Caco-2 (cell line): ENCODE measurements at regions not wholly inside any gene's neighbourhood (a gene's known extent, or its start where the extent isn't known, plus 50 kb on each side); places are given as distances from the start of the nearest gene placed in this dataset.

Experiments used
- BruUV-seq: library from RNA; stranded (reverse); fragments of 400-500 nt; replicated peaks from 2 replicates; lab custom pipeline; 2021; lab: Mats Ljungman, UMichigan
- CTCF ChIA-PET: fragments of 300-600 bp; sonication (Branson Sonifier 250); formaldehyde crosslinking; loops from one replicate; lab custom pipeline; 2022; ENCODE audit warnings: antibody characterized with exemption; lab: Charles Lee
- POLR2A ChIA-PET: fragments of 300-600 bp; sonication (Branson Sonifier 250); formaldehyde crosslinking; loops from one replicate; lab custom pipeline; 2022; ENCODE audit warnings: antibody characterized with exemption; lab: Charles Lee
- DNase-seq, 2 experiments: peaks; one replicate each; pipeline versions ENCODE4 v3.0.0 to v3.0.0-alpha.2; 2020 to 2022
- H3K27me3 ChIP-seq: replicated peaks from 2 replicates; pipeline ENCODE4 v1.6.0; 2011; ENCODE audit warnings: low read length; ENCODE audit not compliant: control insufficient read depth, insufficient read depth
- H3K36me3 ChIP-seq: 2 replicates; pipeline ENCODE4 v1.5.1; 2011; ENCODE audit warnings: low read length; ENCODE audit not compliant: control insufficient read depth, insufficient read depth
- H3K4me1 ChIP-seq: fragments of 250-450 bp; sonication (Bioruptor Pico); 2 replicates; pipeline ENCODE4 v1.5.1; 2020; ENCODE audit warnings: mild to moderate bottlenecking
- H3K4me3 ChIP-seq: 2 replicates; pipeline ENCODE4 v1.5.1; 2011; ENCODE audit warnings: low read depth, mild to moderate bottlenecking, control low read depth, low read length
- H3K9me3 ChIP-seq: fragments of 250-450 bp; sonication (Bioruptor Pico); 2 replicates; pipeline ENCODE4 v1.5.1; 2020; ENCODE audit warnings: mild to moderate bottlenecking, moderate library complexity
- H3K27ac Mint-ChIP-seq: one replicate; pipeline ENCODE4 v1.8.0; 2022; ENCODE audit warnings: mixed read lengths; ENCODE audit not compliant: unreplicated experiment
- H3K27me3 Mint-ChIP-seq: one replicate; pipeline ENCODE4 v1.8.0; 2022; ENCODE audit warnings: mixed read lengths; ENCODE audit not compliant: insufficient read depth, unreplicated experiment
- H3K36me3 Mint-ChIP-seq: one replicate; pipeline ENCODE4 v1.8.0; 2022; ENCODE audit warnings: mild to moderate bottlenecking, mixed read lengths; ENCODE audit not compliant: insufficient read depth, unreplicated experiment
- H3K4me1 Mint-ChIP-seq: one replicate; pipeline ENCODE4 v1.8.0; 2022; ENCODE audit warnings: low read depth, mixed read lengths; ENCODE audit not compliant: unreplicated experiment
- H3K4me3 Mint-ChIP-seq: one replicate; pipeline ENCODE4 v1.8.0; 2022; ENCODE audit warnings: mild to moderate bottlenecking, moderate library complexity, mixed read lengths; ENCODE audit not compliant: unreplicated experiment
- H3K9me3 Mint-ChIP-seq: one replicate; pipeline ENCODE4 v1.8.0; 2022; ENCODE audit warnings: mixed read lengths; ENCODE audit not compliant: unreplicated experiment
- CTCF ChIP-seq, 2 experiments: fragments of 200-600 bp in 1 of 2; IDR thresholded peaks; 1 replicate in 1 of 2; 2 replicates in 1 of 2; pipeline versions ENCODE4 v1.5.1 to v1.8.0; 2011 to 2022; ENCODE audit warnings: antibody characterized with exemption in 1 of 2, control low read depth in 1 of 2, inconsistent platforms in 1 of 2, low read depth in 1 of 2, low read length in 1 of 2, mild to moderate bottlenecking in 1 of 2, moderate library complexity in 1 of 2; ENCODE audit not compliant: insufficient read depth in 1 of 2, severe bottlenecking in 1 of 2, unreplicated experiment in 1 of 2
- intact Hi-C: fragments of 100-400 bp; cut with micrococcal nuclease; formaldehyde crosslinking; loops from one replicate; pipeline ENCODE4 v1.10.0; 2022; ENCODE audit not compliant: unreplicated experiment

- Mint-ChIP-seq H3K4me1 (no peaks in the 10 kb centered on the region), H3K36me3 (no peaks in the 10 kb centered on the region), H3K9me3 (no peaks in the 10 kb centered on the region), H3K27me3 (peaks cover 28% of the 10 kb centered on the region), H3K4me3 (no peak overlapping the region), H3K27ac (no peak overlapping the region)
- H3K4me3 ChIP-seq: no peak overlapping the region
- DNase-seq: no peak
- ChIA-PET CTCF (no interaction called here), POLR2A (no interaction called here)
- no peaks in the 10 kb centered on the region for H3K9me3 ChIP-seq
- no TSS peak for BruUV-seq
- H3K4me1 ChIP-seq: no peaks in the 10 kb centered on the region
- no peaks in the 10 kb centered on the region for H3K36me3 ChIP-seq
- TF ChIP-seq CTCF (IDR thresholded peaks at IDR 0.05; ENCODE audit: insufficient read depth in 1 of 2, low read depth in 1 of 2, low read length in 1 of 2, severe bottlenecking in 1 of 2, unreplicated experiment in 1 of 2): no peak
- peaks cover 2% of the 10 kb centered on the region; the same call in 1 of the 2 replicates for H3K27me3 ChIP-seq
- intact Hi-C loops: no loop called here
These were observed 138.3 kb downstream of the UTP18 start for GRCh38 chr17:51398687-51399086.

- H3K4me1 ChIP-seq: no peaks in the 10 kb centered on the region
- ChIA-PET CTCF (no interaction called here), POLR2A (no interaction called here)
- Mint-ChIP-seq H3K4me3 (no peak overlapping the region), H3K4me1 (no peaks in the 10 kb centered on the region), H3K27ac (no peak overlapping the region), H3K27me3 (peaks cover 24% of the 10 kb centered on the region), H3K36me3 (no peaks in the 10 kb centered on the region), H3K9me3 (no peaks in the 10 kb centered on the region)
- no peak overlapping the region for H3K4me3 ChIP-seq
- H3K36me3 ChIP-seq: no peaks in the 10 kb centered on the region
- peaks cover 2% of the 10 kb centered on the region; the same call in 1 of the 2 replicates for H3K27me3 ChIP-seq
- intact Hi-C loops: no loop called here
- BruUV-seq: no TSS peak
- no peaks in the 10 kb centered on the region for H3K9me3 ChIP-seq
- DNase-seq: no peak
- no peak for TF ChIP-seq CTCF (IDR thresholded peaks at IDR 0.05; ENCODE audit: insufficient read depth in 1 of 2, low read depth in 1 of 2, low read length in 1 of 2, severe bottlenecking in 1 of 2, unreplicated experiment in 1 of 2)
These were observed 140.9 kb downstream of the UTP18 start for GRCh38 chr17:51401279-51401678.

GRCh38 chr17:51402899-51403298 is 142.6 kb downstream of the UTP18 start:
- BruUV-seq: no TSS peak

More at GRCh38 chr17:51402899-51403298, 142.6 kb downstream of the UTP18 start:
- no peaks in the 10 kb centered on the region for H3K27me3 ChIP-seq
- Mint-ChIP-seq H3K27ac (no peak overlapping the region), H3K27me3 (peaks cover 22% of the 10 kb centered on the region), H3K36me3 (no peaks in the 10 kb centered on the region), H3K4me3 (no peak overlapping the region), H3K4me1 (no peaks in the 10 kb centered on the region), H3K9me3 (no peaks in the 10 kb centered on the region)
- no peaks in the 10 kb centered on the region for H3K9me3 ChIP-seq
- no peak for DNase-seq
- no peak overlapping the region for H3K4me3 ChIP-seq
- no peak for TF ChIP-seq CTCF (IDR thresholded peaks at IDR 0.05; ENCODE audit: insufficient read depth in 1 of 2, low read depth in 1 of 2, low read length in 1 of 2, severe bottlenecking in 1 of 2, unreplicated experiment in 1 of 2)
- H3K4me1 ChIP-seq: no peaks in the 10 kb centered on the region
- H3K36me3 ChIP-seq: no peaks in the 10 kb centered on the region
- POLR2A ChIA-PET: no interaction called here
- CTCF ChIA-PET: interaction anchor here (1.0 to 1.2 kb wide), 2 partner anchors 85 to 104 kb away, joined by 3 to 4 read pairs; no protein-coding TSS in a partner anchor
- intact Hi-C loops: no loop called here
